ENCODE measurements at regions not wholly inside any gene's neighbourhood (a gene's known extent, or its start where the extent isn't known, plus 50 kb on each side); places are given as distances from the start of the nearest gene placed in this dataset.

DNA sequence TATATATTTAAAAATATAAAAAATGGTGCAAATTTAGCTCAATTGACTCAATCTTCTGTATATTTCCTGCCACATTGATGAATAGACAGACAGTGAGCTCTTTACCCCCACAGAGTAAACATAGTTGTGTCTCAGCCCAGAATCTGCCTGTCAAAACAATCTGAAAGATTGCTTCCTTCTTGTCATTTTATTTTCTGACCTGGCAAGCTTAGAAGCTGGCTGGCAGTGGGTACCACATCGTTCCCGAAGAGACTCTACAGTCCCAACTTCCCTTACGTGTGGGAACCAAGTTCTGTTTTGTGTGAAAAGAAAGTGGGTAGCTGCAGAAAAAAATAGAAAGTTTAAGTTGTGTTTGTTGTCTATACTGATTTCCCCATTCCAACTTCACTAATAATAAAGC is 629.3 kb upstream of the NEGR1 start:
- FAIRE-seq = no peak

DNA sequence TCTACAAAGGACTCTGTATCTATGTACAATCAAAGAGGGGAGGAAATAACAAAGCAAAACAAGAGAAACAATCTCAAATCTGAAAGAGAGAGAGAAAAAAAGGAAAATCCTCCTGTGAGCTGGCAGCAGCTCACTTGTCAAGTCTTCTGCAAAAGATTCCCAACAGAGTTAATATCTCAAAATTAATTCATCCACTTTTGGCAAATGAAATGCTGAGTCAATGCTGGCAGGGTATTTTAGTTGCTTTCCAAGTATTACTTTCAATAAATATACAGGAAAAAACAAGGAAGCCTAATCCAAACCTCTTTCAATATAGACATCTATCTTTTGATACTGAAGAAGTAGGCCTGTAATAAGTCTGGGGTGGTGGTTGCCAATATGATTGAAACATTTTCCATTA is 613.9 kb upstream of the NEGR1 start:
- FAIRE-seq = no peak

DNA sequence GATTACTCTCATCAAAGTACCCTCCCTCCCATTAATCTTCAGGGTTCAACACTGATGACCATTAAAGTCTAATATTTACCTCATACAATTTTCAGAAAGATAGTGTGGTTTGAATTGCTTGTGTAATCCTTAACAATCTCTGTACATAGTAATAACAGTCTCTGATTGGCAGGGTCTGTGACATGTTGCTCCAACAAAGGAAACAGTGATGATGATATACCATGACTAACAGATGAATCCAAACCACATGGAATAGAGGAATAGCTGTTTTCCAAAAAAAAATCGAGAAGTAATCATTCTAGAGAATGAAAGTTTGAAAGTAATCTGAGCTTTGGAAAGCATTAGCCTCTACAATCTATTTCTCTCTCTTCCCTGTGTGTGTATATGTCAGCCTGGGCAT is 610.1 kb upstream of the NEGR1 start:
- FAIRE-seq = no peak

DNA sequence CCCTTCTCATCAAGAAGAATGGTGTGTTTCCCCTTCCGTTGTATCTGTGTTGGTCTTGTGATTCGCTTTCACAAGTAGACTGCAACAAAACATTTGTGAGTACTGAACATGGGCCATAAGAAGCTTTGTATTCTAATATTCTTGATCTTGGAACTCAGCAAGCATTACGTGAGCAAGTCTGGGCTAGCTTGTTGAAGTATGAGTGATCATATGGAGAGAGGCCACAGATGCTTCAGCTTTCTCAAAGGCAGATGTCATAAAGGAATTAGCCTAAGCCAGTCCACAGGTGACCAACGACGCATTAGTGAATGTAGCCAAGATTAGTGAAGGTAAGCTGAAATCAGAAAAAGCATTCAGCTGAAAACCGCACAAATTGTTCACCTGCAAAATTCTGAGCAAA is 609.6 kb upstream of the NEGR1 start:
- FAIRE-seq = no peak

DNA sequence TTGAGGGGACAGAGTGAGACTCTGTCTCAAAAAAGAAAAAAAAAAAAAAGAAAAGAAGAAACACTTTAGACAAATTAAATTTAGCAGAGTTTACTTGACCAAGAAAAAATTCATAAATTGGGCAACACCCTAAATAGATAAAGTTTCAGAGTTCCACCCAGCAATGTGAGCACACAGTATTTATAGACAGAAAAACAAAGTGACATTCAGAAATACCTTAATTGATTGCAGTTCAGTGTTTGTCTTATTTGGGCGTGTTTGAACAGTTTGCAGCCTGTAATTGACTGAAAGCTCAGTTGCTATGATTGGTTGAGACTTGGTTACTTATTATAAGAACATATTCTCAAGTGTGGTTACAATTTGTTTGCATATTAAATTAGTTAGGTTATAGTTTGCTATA is 603.5 kb upstream of the NEGR1 start:
- FAIRE-seq = no peak

DNA sequence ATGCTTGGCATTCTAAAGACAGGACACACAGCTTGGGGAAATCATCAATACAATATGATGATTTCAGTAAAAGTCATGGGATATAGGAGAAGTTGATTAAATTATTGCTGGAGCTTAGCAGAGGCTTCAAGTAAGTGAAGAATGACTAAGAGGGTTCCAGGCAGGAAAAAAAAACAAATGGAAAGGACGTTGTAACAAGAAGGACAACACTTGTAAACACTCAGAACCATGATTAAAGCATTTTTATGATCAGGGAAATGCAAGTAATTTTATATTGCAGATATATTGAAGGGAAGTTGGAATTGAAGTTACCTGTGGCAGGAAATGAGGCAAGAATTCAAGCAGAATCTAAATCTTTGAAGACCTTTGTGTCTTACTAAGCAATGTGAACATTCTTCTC is 602.7 kb upstream of the NEGR1 start:
- FAIRE-seq = no peak

DNA sequence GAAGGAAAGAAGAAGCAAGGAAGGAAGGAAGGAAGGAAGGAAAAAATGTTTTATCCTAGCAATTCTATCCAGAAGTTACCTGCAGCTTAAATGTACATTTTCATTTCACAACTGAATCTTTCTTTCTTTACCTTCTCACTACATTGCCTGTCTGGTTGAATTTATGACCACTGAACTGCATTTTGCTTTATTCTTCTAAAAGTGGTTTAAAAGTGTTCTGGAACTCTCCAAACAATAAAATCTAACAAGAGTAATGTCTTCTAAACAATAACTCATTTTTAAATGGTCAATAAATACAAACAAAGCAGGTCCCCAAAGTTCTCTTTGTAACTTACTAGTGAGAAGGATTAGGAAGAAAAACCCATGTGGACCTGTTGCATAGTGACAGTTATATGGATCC is 587.5 kb upstream of the NEGR1 start:
- FAIRE-seq = no peak

DNA sequence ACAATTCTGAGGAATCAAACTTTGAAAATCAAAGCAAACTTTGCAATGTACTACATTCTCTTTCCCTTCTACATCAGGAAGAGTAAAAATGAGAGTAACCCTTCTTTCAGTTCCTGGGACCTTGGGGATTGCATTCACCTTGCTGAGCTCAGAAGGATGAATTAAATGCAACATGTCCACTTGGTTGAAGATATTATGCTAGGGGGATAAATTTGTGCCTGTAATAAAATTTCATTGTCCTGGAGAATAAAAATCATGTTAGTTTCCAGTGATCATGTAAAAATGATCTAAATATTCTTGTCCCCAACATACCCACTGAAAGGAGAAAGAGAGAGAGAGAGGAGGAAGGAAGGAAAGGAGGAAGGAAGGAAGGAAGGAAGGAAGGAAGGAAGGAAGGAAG is 587.1 kb upstream of the NEGR1 start:
- no peak for FAIRE-seq

DNA sequence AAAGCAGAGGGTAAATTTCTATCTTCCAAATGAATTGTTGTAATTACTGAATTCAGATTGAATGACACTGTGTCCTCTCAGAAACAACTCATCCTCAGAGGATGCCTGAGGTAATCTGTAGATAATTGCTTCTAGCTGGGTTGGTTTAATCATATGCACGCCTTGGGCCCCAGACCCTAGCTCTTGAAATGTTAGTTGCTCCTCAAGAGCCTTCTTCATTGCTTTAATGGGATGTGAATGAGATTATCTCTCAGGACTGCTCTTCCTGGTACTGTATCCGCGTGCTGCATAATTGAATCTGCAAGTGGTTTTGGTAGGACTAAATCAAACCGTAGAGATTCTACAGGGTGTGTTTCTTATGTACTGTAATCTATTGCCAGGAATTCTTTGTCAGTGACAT is 569.3 kb upstream of the NEGR1 start:
- no peak for FAIRE-seq

DNA sequence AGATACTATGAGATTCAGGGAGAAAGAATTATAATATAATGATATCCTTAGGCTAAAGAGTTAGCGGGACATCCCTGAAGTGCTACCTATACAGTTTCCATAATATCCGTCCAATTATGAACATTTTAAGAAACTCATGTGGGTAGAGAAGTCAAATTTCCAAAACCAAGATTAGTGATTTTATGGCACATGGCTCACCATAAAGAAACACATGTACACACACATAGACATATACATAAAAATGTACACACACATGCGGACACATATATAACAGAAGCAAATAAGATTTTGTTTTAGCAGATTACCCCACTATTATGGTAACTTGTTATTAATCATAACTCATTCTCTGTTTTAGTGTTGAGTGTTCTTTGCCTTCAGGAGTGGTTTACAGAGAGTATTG is 566.7 kb upstream of the NEGR1 start:
- no peak for FAIRE-seq

DNA sequence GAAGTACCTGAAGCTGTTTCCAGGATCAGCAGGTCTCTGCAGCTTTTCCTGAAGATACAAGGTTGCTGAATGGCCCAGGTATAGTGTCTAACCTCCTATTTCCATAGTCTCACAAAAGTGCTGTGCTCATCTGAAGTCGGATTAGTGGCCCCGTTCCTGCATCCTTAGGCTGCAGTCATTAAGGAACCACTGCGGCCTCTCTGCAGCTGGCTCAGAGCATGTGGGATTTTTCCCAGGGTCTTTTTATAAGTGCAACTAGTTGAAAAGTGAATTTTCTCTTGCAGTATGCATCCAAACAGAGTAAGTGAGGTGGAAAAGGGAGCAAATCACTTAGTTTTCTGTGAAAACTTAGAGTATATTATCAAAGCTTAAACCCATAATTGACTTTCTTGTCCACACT is 565.3 kb upstream of the NEGR1 start:
- FAIRE-seq = no peak

DNA sequence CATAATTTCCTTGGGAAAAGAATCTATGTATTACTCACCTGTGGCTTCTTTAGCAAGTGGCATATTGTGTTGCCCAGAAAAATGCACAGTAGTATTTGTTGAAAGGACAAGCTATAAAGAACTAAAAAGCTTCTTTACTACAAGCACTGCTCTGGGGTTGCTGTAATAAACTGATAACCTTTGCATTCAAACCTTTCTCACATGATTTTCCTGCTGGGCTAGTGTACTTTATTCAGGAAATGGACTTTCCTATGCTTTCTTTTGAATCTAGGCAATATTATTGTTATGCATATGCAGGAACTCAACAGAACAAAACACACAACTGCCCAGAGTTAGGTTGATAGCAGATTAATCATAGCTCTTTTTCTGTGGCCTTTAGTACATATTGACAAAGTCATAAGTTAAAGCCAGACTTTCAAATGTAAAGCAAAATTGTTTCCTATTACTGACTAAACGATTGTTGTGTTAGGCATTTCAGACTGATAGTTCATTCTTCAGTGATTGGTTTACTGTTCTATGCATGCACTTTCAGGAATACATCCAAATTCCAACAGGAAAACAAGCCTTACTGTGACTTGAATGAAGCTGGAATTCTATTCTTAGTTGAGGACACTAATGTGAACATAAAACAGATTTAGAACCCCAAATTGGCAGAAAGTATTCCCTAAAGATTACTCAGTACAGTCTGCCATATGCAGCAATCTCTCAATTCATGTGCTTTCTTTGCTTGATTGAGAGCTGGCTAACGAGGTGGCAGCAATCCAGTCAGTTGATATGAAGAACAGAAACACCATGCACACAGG is 564.3 kb upstream of the NEGR1 start:
- no peak for FAIRE-seq

DNA sequence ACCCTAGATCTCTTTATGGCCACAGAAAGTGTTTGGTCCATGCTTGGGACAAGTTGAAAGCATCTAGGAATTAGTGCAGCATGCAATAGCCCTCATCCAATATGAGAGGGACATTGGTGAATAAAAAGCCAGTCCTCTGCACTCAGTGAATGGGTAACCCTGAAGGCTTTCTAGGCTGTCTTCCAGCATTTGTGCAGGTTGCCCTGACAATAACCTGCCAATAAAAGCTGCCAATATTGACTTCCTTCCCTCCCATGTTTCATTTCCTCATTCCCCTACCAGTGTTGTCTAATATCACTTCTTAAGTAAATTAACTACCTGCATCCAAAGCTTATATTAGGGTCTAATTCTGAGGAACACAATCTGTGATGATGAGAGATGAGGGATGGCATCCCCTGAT is 563.6 kb upstream of the NEGR1 start:
- no peak for FAIRE-seq

DNA sequence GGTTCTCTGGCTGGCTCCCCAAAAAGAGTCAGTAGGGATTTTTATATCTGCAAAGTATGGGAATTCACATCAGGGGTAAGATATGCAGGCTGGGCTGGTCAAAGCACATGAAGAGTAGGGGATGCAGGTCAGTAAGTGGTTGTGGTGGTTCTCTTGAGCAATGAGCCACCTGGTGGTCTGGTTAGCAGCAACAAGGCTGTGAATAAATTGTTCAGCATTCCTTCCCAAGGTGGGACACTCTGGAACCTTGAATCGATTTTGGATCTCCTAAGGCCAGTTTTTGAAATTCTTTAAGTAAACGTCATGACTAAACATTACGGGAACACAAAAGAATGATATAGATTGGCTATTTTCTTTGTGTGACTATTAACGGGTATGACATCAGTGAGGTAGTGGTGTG is 563.0 kb upstream of the NEGR1 start:
- no peak for FAIRE-seq

DNA sequence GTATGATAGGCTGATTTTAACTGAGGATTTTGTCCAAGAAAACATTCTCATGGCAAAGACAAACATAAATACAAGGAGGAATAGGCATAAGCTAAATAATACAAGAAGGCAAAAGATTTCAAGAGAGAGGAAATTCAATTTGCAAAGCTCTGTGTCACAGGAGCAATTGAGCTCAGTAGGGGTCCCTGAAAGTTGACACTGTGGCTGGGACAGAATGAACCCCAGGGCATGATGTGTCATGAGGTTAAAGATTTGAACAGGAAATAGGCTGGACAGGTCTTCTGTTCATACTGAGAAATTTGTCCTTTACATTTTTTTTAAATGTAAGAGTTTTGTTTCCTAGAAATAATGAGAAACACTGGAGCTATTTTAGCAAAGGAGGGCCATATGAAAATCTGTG is 555.4 kb upstream of the NEGR1 start:
- FAIRE-seq = no peak

DNA sequence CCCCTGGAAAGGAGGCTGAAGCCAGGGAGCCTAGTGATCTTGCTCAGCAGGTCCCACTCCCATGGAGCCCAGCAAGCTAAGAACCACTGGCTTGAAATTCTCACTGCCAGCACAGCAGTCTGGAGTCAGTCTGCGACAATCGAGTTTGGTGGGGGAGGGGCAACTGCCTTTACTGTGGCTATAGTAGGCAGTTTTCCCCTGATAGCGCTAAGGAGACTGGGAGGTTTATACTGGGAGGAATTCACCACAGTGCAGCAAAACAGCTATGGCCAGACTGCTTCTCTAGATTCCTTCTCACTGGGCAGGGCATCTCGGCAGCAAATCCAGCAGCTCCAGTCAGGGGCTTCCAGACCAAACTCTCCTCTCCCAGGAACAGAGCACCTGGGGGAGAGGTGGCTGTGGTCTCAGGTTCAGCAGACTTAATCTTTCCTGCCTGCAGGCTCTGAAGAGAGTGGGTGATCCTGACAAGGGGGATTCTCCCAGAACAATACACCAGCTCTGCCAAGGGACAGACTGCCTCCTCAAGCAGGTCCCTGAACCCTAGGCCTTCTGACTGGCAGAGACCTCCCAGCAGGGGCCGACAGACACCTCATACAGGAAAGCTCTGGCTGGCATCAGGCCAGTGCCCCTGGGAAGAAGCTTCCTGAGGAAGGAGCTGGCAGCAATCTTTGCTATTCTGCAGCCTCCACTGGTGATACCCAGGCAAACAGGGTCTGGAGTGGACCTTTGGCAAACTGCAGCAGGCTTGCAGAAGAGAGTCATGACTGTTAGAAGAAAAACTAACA is 548.5 kb upstream of the NEGR1 start:
- FAIRE-seq = no peak

DNA sequence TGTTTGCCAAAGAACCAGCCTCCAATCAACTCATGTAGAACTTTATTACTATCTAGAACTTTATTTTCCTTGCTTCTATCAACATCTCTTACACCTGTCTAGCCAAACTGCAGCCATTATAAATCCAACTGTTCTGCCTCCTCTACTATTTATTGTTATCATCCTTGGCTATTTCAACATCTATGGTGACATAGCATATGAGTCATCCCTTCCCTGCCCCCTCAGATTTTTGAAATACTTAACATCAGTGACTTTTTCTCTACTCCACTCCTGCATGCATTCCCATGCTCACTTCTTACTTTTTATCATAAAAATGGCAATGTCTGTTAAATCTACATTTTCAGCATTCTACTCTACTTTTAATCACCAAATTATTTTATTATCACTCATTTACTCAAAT is 544.9 kb upstream of the NEGR1 start:
- FAIRE-seq = no peak

DNA sequence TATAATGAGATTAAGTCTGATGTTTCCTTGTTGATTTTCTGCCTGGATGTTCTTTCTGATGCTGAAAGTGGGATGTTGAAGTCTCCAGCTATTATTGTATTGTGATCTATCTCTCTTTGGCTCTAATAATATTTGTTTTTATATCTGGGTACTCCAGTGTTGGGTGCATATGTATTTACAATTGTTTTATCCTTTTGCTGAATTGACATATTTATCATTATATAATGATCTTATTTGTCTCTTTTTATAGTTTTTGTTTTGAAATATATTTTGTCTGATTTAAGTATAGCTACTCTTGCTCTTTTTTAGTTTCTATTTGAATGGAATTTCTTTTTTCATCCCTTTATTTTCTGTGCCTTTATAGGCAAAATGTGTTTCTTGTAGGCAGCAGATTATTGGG is 522.2 kb upstream of the NEGR1 start:
- no peak for FAIRE-seq

DNA sequence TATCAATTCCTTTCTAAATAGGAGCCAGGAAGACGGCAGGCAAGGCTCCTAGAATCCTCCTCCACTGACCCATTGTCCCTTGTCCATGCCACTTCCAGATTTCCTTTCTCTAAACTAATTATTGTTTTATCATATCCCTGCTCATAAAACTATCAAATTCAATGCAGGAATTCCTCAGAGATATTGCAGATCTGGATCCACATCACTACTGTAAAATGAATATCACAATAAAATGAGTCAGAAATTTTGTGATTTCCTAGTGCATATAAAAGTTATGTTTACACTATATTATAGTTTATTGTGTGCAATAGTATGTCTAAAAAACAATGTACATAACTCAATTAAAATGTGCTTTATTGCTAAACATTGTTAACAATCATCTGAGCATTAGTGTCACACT is 498.7 kb upstream of the NEGR1 start:
- no peak for FAIRE-seq

DNA sequence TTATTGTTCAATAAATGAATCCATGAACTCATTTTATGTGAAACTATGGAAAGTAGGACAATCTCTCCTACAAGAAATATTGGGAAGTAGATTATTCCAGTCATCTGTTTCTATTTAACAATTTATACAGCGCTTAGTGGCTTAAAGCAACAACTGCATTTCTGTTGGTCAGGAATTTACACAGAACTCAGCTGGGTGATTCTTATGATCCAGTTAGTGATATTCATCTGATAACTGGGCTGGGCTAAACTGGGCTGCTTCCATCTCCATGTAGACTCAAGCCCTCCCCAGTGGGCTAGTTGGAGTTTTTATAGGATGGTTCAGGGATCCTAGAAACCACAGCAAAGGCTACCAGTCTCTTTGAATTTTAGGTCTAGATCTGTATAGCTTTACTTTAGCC is 497.9 kb upstream of the NEGR1 start:
- FAIRE-seq = no peak

DNA sequence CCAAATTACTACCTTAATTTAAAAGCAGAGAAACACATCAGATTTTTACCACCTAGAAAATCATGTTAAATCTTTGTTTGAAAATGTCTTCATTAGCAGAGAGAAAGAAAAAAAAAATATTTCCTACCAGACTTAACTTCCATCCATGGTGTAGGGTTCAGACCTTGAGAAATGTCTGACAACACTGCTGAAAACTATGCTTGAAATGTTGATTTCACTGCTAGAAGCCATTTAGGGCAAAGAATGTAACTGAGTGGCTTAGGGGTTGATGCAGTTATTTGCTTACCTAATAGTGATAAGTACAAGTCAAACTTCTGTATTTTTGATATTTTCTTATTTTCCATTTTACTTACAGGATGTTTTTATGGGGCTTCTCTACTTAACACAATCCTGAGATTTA is 495.6 kb upstream of the NEGR1 start:
- no peak for FAIRE-seq

DNA sequence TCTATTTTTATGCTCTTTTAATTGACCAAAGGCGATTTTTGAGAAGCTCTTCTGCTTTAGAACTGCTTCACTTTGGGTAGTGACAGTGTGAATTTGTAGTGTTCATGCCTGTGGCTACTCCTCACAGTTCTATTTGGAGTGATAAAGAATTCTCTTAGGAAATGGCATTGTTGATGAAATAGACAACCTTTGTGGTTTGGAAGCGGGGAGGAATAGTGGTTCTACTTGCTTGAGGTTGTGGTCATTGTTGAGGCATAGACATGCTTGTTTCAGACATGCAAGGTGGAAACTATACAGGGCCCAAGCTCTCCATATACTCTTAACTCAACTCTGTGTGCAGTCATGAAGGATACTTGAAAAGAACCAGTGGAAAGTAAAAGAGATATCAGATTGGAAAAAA is 481.1 kb upstream of the NEGR1 start:
- no peak for FAIRE-seq

DNA sequence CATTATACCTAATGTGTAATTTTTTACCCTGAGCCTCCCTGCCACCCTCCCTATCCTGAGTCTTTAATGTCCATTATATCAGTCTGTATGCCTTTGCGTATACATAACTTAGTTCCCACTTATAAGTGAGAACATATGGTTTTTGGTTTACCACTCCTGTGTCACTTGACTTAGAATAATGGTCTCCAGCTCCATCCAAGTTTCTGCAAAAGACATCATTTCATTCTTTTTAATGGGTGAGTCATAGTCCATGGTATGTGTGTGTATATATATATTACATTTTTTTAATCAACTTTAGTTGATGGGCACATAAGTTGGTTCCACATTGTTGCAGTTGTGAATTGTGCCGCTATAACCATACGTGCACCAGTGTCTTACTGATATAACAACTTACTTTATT is 477.1 kb upstream of the NEGR1 start:
- no peak for FAIRE-seq

DNA sequence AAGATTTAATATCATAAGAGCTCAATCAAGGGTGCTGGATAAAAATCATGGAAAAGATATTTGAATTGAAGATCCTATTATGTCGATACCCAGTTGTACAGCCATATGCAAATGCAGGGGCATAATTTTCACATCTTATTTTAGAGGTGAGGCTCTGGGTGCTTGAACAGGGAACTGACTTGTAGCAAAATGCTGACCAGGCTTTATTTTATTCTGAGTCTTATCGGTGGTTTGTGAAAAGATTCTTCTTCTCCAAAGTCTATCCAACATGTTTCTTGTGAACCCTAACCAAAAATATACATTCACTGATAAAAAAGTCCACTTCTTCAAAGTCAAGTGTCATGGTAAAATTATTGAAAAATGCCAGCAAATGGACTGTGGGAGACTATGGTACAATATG is 475.5 kb upstream of the NEGR1 start:
- FAIRE-seq = no peak

DNA sequence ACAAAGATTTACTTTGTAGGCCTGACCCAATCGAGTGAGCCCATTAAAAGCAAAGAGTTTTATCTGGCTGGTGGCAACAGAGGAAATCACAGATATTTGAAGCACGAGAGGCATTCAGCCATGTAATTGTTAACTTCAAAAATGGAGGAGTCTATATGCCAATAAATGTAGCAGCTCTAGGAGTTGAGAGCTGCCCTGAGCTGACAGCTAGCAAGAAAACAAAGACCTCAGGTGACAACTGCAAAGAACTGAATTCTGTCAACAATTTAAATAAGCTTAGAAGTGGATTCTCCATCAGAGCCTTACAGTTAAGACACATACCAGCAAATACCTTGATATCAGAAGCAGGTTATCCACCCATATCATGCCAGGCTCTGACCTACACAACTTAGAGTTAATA is 463.1 kb upstream of the NEGR1 start:
- FAIRE-seq = no peak

Measured in G401.6 (cell line).